ENCODE measurements at regions not wholly inside any gene's neighbourhood (a gene's known extent, or its start where the extent isn't known, plus 50 kb on each side); places are given as distances from the start of the nearest gene placed in this dataset.

DNA sequence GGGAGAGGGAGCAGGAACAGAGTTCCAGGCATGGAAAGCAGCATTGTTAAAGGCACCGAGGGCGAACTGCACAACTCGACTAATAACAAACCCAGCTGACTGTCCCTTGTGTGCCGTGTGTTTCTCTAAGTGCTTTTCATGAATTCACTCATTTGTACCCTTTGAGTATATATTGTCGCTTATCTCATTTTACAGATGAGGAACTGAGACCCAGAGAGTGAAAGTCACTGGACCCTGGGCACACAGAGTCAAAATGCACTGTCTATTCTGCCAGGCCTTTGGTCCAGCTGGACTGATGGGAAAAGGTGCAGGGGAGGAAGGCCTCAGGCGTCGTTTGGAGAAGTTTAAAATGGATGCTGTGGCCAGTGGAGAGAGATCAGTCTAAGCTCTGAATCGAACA, 100.7 kb upstream of the GRIK3 start:
- Histone ChIP-seq H3K36me3 (replicated peaks in 1 of 2; ENCODE audit: control extremely low read depth in 1 of 2, control insufficient read depth in 1 of 2, extremely low read depth in 1 of 2, insufficient read depth in 2 of 2, low read length in 1 of 2) (no peaks in the 10 kb centered on the region), H4K20me1 (ENCODE audit: control insufficient read depth, insufficient read depth, low read length, poor library complexity, severe bottlenecking) (no peaks in the 10 kb centered on the region), H3K27me3 (replicated peaks in 1 of 4; ENCODE audit: control extremely low read depth in 1 of 4, control insufficient read depth in 3 of 4, insufficient read depth in 4 of 4, low read length in 3 of 4) (peaks cover 0 to 2% (median 0%) of the 10 kb centered on the region in 4 experiments), H3K27ac (ENCODE audit: low read length in 2 of 2) (no peak overlapping the region), H3K4me3 (ENCODE audit: control extremely low read depth in 1 of 5, extremely low read depth in 1 of 5, insufficient read depth in 1 of 5, low read depth in 2 of 5, low read length in 4 of 5) (no peak overlapping the region), H3K79me2 (ENCODE audit: control insufficient read depth, insufficient read depth, low read length) (no peaks in the 10 kb centered on the region), H3K9me3 (ENCODE audit: control extremely low read depth in 1 of 3, control insufficient read depth in 2 of 3, insufficient read depth in 1 of 3, low read length in 2 of 3) (peaks cover 0 to 17% (median 0%) of the 10 kb centered on the region in 3 donors), H3K4me1 (ENCODE audit: control insufficient read depth in 2 of 2, insufficient read depth in 2 of 2, low read length in 2 of 2) (no peaks in the 10 kb centered on the region), H2AFZ (ENCODE audit: insufficient read depth, low read depth, low read length, poor library complexity, severe bottlenecking) (no peak overlapping the region), H3K9ac (ENCODE audit: low read length) (no peak overlapping the region), H3K4me2 (replicated peaks; ENCODE audit: low read depth, low read length, poor library complexity, severe bottlenecking) (no peak overlapping the region)
- Mint-ChIP-seq H3K27ac (no peak overlapping the region), H3K4me3 (no peak overlapping the region), H3K27me3 (peaks cover 52% of the 10 kb centered on the region), H3K9me3 (ENCODE audit: insufficient read depth) (no peaks in the 10 kb centered on the region), H3K4me1 (peaks cover 2% of the 10 kb centered on the region)
- ChIA-PET CTCF (interaction anchor here (1.3 to 2.3 kb wide), 2 partner anchors 11 kb away, joined by 5 to 7 read pairs; no protein-coding TSS in a partner anchor), POLR2A (no interaction called here)
- intact Hi-C loops (cut with micrococcal nuclease), result no loop called here
- TF ChIP-seq, protein P1, sequence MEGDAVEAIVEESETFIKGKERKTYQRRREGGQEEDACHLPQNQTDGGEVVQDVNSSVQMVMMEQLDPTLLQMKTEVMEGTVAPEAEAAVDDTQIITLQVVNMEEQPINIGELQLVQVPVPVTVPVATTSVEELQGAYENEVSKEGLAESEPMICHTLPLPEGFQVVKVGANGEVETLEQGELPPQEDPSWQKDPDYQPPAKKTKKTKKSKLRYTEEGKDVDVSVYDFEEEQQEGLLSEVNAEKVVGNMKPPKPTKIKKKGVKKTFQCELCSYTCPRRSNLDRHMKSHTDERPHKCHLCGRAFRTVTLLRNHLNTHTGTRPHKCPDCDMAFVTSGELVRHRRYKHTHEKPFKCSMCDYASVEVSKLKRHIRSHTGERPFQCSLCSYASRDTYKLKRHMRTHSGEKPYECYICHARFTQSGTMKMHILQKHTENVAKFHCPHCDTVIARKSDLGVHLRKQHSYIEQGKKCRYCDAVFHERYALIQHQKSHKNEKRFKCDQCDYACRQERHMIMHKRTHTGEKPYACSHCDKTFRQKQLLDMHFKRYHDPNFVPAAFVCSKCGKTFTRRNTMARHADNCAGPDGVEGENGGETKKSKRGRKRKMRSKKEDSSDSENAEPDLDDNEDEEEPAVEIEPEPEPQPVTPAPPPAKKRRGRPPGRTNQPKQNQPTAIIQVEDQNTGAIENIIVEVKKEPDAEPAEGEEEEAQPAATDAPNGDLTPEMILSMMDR (IDR thresholded peaks at IDR 0.05), result no peak
- TF ChIP-seq EZH2 (IDR thresholded peaks at IDR 0.05; ENCODE audit: borderline replicate concordance, insufficient read depth, low read depth, low read length, poor library complexity, severe bottlenecking), result no peak
- ATAC-seq (ENCODE audit: low read depth), result no peak
- 91% methylated on average over 6 of the region's 8 CpGs for WGBS (ENCODE audit: insufficient coverage)
- no peak for DNase-seq

DNA sequence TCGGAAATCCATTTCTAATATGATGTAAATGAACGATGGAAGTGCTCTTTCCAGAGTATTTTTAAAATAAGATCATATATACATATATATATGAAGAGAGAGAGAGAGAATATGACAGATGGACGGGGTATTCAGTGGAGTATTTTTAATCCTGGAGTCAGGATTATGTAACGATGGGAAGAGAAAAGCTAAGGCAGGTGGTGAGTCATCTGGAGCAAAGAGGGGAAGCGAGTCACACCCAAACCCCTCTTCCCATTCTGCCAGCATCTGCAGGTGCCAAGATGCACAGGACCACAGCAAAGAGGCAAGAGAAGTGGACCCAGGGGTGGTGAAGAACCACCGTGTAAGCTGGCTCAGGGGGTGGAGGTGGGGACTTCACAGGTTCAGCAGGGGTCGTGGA, 102.7 kb upstream of the GRIK3 start:
- Histone ChIP-seq H3K9me3 (ENCODE audit: control extremely low read depth in 1 of 3, control insufficient read depth in 2 of 3, insufficient read depth in 1 of 3, low read length in 2 of 3) (peaks cover 0 to 5% (median 0%) of the 10 kb centered on the region in 3 donors), H3K36me3 (replicated peaks in 1 of 2; ENCODE audit: control extremely low read depth in 1 of 2, control insufficient read depth in 1 of 2, extremely low read depth in 1 of 2, insufficient read depth in 2 of 2, low read length in 1 of 2) (no peaks in the 10 kb centered on the region), H3K4me3 (ENCODE audit: control extremely low read depth in 1 of 5, extremely low read depth in 1 of 5, insufficient read depth in 1 of 5, low read depth in 2 of 5, low read length in 4 of 5) (no peak overlapping the region), H3K4me2 (replicated peaks; ENCODE audit: low read depth, low read length, poor library complexity, severe bottlenecking) (no peak overlapping the region), H3K27ac (ENCODE audit: low read length in 2 of 2) (no peak overlapping the region), H3K4me1 (ENCODE audit: control insufficient read depth in 2 of 2, insufficient read depth in 2 of 2, low read length in 2 of 2) (no peaks in the 10 kb centered on the region), H2AFZ (ENCODE audit: insufficient read depth, low read depth, low read length, poor library complexity, severe bottlenecking) (no peak overlapping the region), H4K20me1 (ENCODE audit: control insufficient read depth, insufficient read depth, low read length, poor library complexity, severe bottlenecking) (no peaks in the 10 kb centered on the region), H3K79me2 (ENCODE audit: control insufficient read depth, insufficient read depth, low read length) (no peaks in the 10 kb centered on the region), H3K27me3 (replicated peaks in 1 of 4; ENCODE audit: control extremely low read depth in 1 of 4, control insufficient read depth in 3 of 4, insufficient read depth in 4 of 4, low read length in 3 of 4) (peaks cover 0 to 2% (median 0%) of the 10 kb centered on the region in 4 experiments), H3K9ac (ENCODE audit: low read length) (no peak overlapping the region)
- TF ChIP-seq EZH2 (IDR thresholded peaks at IDR 0.05; ENCODE audit: borderline replicate concordance, insufficient read depth, low read depth, low read length, poor library complexity, severe bottlenecking), result no peak
- TF ChIP-seq, protein P1 (IDR thresholded peaks at IDR 0.05), result no peak
- DNase-seq, result no peak
- Mint-ChIP-seq H3K9me3 (ENCODE audit: insufficient read depth) (no peaks in the 10 kb centered on the region), H3K4me3 (no peak overlapping the region), H3K4me1 (peaks cover 2% of the 10 kb centered on the region), H3K27ac (no peak overlapping the region), H3K27me3 (peaks cover 54% of the 10 kb centered on the region)
- WGBS (ENCODE audit: insufficient coverage), result 54% methylated on average over 2 of the region's 7 CpGs
- ChIA-PET POLR2A (no interaction called here), CTCF (no interaction called here)
- no peak for ATAC-seq (ENCODE audit: low read depth)
- intact Hi-C loops (cut with micrococcal nuclease), result no loop called here
